Astrocyte (in vitro differentiated cells and primary cell): ENCODE measurements at regions not wholly inside any gene's neighbourhood (a gene's known extent, or its start where the extent isn't known, plus 50 kb on each side); places are given as distances from the start of the nearest gene placed in this dataset.

Source experiments
- DNase-seq: peaks from one replicate; pipeline ENCODE4 v3.0.0-alpha.2; 2010; ENCODE audit warnings: low read depth
- FAIRE-seq: peaks from 2 replicates; lab custom pipeline; 2011; peaks lifted over from hg19 to GRCh38; lab: Jason Lieb, UNC
- H2AFZ ChIP-seq: 2 replicates; pipeline ENCODE4 v1.6.0; 2012; ENCODE audit warnings: low read depth, low read length, inconsistent platforms
- H3K27ac ChIP-seq: 2 replicates; pipeline ENCODE4 v1.5.1; 2011; ENCODE audit warnings: low read depth, low read length, inconsistent platforms
- H3K27me3 ChIP-seq: 2 replicates; pipeline ENCODE4 v1.6.0; 2011; ENCODE audit warnings: low read length, inconsistent platforms; ENCODE audit not compliant: insufficient read depth
- H3K36me3 ChIP-seq: 2 replicates; pipeline ENCODE4 v1.5.1; 2011; ENCODE audit warnings: low read length, inconsistent platforms; ENCODE audit not compliant: insufficient read depth
- H3K4me1 ChIP-seq: 2 replicates; pipeline ENCODE4 v1.5.1; 2011; ENCODE audit warnings: low read length, inconsistent platforms; ENCODE audit not compliant: insufficient read depth
- H3K4me2 ChIP-seq: 2 replicates; pipeline ENCODE4 v1.6.0; 2012; ENCODE audit warnings: low read length, inconsistent platforms
- H3K4me3 ChIP-seq: 2 replicates; pipeline ENCODE4 v1.5.1; 2011; ENCODE audit warnings: low read depth, mild to moderate bottlenecking, low read length, inconsistent platforms; ENCODE audit not compliant: insufficient read depth
- H3K79me2 ChIP-seq: 2 replicates; pipeline ENCODE4 v1.6.0; 2012; ENCODE audit warnings: mild to moderate bottlenecking, low read length, inconsistent platforms; ENCODE audit not compliant: insufficient read depth
- H3K9ac ChIP-seq: 2 replicates; pipeline ENCODE4 v1.6.0; 2012; ENCODE audit warnings: mild to moderate bottlenecking, low read length, inconsistent platforms
- H3K9me3 ChIP-seq: 2 replicates; pipeline ENCODE4 v1.5.1; 2012; ENCODE audit warnings: low read depth, mild to moderate bottlenecking, low read length, inconsistent platforms; ENCODE audit not compliant: insufficient read depth
- H4K20me1 ChIP-seq: 2 replicates; pipeline ENCODE4 v1.6.0; 2012; ENCODE audit warnings: low read length, inconsistent platforms; ENCODE audit not compliant: insufficient read depth
- H3K27ac Mint-ChIP-seq: one replicate; pipeline ENCODE4 v1.8.0; 2021; ENCODE audit warnings: mild to moderate bottlenecking, mixed read lengths; ENCODE audit not compliant: unreplicated experiment
- H3K27me3 Mint-ChIP-seq: one replicate; pipeline ENCODE4 v1.8.0; 2021; ENCODE audit warnings: low read depth, mixed read lengths; ENCODE audit not compliant: unreplicated experiment
- H3K36me3 Mint-ChIP-seq: one replicate; pipeline ENCODE4 v1.8.0; 2021; ENCODE audit warnings: low read depth, mixed read lengths; ENCODE audit not compliant: unreplicated experiment
- H3K4me1 Mint-ChIP-seq: one replicate; pipeline ENCODE4 v1.8.0; 2021; ENCODE audit warnings: low read depth, mixed read lengths; ENCODE audit not compliant: unreplicated experiment
- H3K4me3 Mint-ChIP-seq: one replicate; pipeline ENCODE4 v1.8.0; 2021; ENCODE audit warnings: mild to moderate bottlenecking, moderate library complexity, mixed read lengths; ENCODE audit not compliant: unreplicated experiment
- H3K9me3 Mint-ChIP-seq: one replicate; pipeline ENCODE4 v1.8.0; 2021; ENCODE audit warnings: mild to moderate bottlenecking, mixed read lengths; ENCODE audit not compliant: unreplicated experiment
- CTCF ChIP-seq: IDR thresholded peaks from 2 replicates; pipeline ENCODE4 v1.5.1; 2011; ENCODE audit warnings: low read depth, mild to moderate bottlenecking, inconsistent platforms, low read length, moderate library complexity; ENCODE audit not compliant: insufficient read depth
- EZH2 ChIP-seq: IDR thresholded peaks from 2 replicates; pipeline ENCODE4 v1.6.1; 2012; ENCODE audit warnings: mild to moderate bottlenecking, low read length, inconsistent platforms; ENCODE audit not compliant: insufficient read depth

- no peaks in the 10 kb centered on the region for H3K79me2 ChIP-seq
- Mint-ChIP-seq H3K36me3 (no peaks in the 10 kb centered on the region), H3K27ac (no peak overlapping the region), H3K9me3 (peaks cover 2% of the 10 kb centered on the region), H3K27me3 (peaks cover 1% of the 10 kb centered on the region), H3K4me1 (peaks cover 4% of the 10 kb centered on the region), H3K4me3 (no peak overlapping the region)
- H3K4me1 ChIP-seq, result no peaks in the 10 kb centered on the region
- H3K4me3 ChIP-seq, result no peak overlapping the region
- H3K27me3 ChIP-seq, result no peaks in the 10 kb centered on the region
- H2AFZ ChIP-seq, result no peak overlapping the region
- FAIRE-seq (no peak), DNase-seq (no peak)
- TF ChIP-seq CTCF (no peak), EZH2 (no peak)
- H3K27ac ChIP-seq, result no peak overlapping the region
- no peaks in the 10 kb centered on the region for H3K9me3 ChIP-seq
- H3K9ac ChIP-seq, result no peak overlapping the region
- no peak overlapping the region for H3K4me2 ChIP-seq
- H4K20me1 ChIP-seq, result no peaks in the 10 kb centered on the region
- no peaks in the 10 kb centered on the region for H3K36me3 ChIP-seq
These were observed 491.3 kb upstream of the TRPC7 start for GRCh38 chr5:136856648-136857047.

DNA sequence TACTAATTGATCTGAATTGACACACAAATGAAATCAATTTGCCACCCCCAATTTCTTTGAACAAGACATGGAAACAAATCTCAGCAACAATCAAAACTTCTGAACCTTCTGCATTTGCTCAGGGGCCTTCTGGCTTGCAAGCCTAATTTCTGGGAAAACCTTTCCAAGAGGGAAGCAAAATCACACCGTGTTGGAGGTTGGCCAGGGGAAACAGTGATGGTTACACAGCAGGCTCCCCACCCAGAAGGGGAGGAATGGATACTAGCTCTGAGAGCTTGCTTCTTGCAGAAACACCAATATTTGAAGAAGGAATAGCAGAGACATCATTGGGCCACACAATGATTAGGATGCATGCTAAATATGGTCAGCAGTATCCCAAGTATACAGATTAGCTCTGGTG lies 488.6 kb upstream of the TRPC7 start:
- H2AFZ ChIP-seq, result no peak overlapping the region
- Mint-ChIP-seq H3K27me3 (no peaks in the 10 kb centered on the region), H3K9me3 (peaks cover 8% of the 10 kb centered on the region), H3K4me3 (no peak overlapping the region), H3K27ac (no peak overlapping the region), H3K36me3 (no peaks in the 10 kb centered on the region), H3K4me1 (peaks cover 4% of the 10 kb centered on the region)
- FAIRE-seq, result no peak
- no peaks in the 10 kb centered on the region for H3K27me3 ChIP-seq
- no peaks in the 10 kb centered on the region for H3K4me1 ChIP-seq
- H3K4me2 ChIP-seq, result no peak overlapping the region
- no peak overlapping the region for H3K9ac ChIP-seq
- H3K79me2 ChIP-seq, result no peaks in the 10 kb centered on the region
- TF ChIP-seq CTCF (no peak), EZH2 (no peak)
- no peak overlapping the region for H3K4me3 ChIP-seq
- no peaks in the 10 kb centered on the region for H4K20me1 ChIP-seq
- H3K27ac ChIP-seq, result no peak overlapping the region
- no peak for DNase-seq
- H3K36me3 ChIP-seq, result no peaks in the 10 kb centered on the region
- H3K9me3 ChIP-seq, result no peaks in the 10 kb centered on the region

DNA sequence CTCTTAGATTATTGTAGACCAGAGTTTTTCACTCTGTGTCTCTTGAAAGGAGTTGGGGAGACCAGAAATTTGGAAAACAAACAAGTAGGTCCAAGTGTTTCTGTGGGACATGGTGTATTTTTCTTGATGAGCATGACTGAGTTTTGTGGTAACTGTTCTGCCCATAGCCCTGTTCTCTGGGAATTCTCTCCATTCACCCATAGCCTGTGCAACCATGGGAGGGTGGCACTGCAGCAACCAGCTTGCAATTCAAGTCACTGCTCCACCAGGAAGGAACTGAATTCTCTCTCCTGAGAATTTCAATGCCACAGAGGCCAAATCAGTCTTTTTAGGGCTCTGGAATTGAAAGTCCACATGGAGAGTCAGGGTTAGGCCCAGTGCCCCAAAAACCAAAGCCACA lies 475.3 kb upstream of the TRPC7 start:
- H3K27ac ChIP-seq, result no peak overlapping the region
- no peak overlapping the region for H3K27ac Mint-ChIP-seq
- no peak overlapping the region for H3K4me2 ChIP-seq
- no peaks in the 10 kb centered on the region for H3K9me3 Mint-ChIP-seq
- TF ChIP-seq EZH2 (no peak), CTCF (no peak)
- H3K27me3 ChIP-seq, result no peaks in the 10 kb centered on the region
- H3K9me3 ChIP-seq, result peaks cover 3% of the 10 kb centered on the region
- H3K36me3 Mint-ChIP-seq, result no peaks in the 10 kb centered on the region
- no peak overlapping the region for H3K4me3 Mint-ChIP-seq
- H3K4me1 ChIP-seq, result no peaks in the 10 kb centered on the region
- H2AFZ ChIP-seq, result no peak overlapping the region
- no peak overlapping the region for H3K4me3 ChIP-seq
- H3K9ac ChIP-seq, result no peak overlapping the region
- no peak for FAIRE-seq
- H3K79me2 ChIP-seq, result no peaks in the 10 kb centered on the region
- H3K4me1 Mint-ChIP-seq, result no peaks in the 10 kb centered on the region
- no peak for DNase-seq
- no peaks in the 10 kb centered on the region for H4K20me1 ChIP-seq
- H3K36me3 ChIP-seq, result no peaks in the 10 kb centered on the region
- peaks cover 5% of the 10 kb centered on the region for H3K27me3 Mint-ChIP-seq
